ENCODE measurements at regions not wholly inside any gene's neighbourhood (a gene's known extent, or its start where the extent isn't known, plus 50 kb on each side); places are given as distances from the start of the nearest gene placed in this dataset.

GRCh38 chr20:52779125-52779524, 193.0 kb upstream of the TSHZ2 start (continued):
- no peak for TF ChIP-seq EP300 (IDR thresholded peaks at IDR 0.05; ENCODE audit: borderline replicate concordance in 1 of 2, low read depth in 2 of 2, low read length in 2 of 2)
- TF ChIP-seq KDM1A (IDR thresholded peaks at IDR 0.05; ENCODE audit: borderline replicate concordance, low read length), result no peak

Measured in H1 (cell line).